Adrenal gland (tissue), 5 donors: ENCODE measurements at regions not wholly inside any gene's neighbourhood (a gene's known extent, or its start where the extent isn't known, plus 50 kb on each side); places are given as distances from the start of the nearest gene placed in this dataset.

Experiments used
- POLR2A ChIP-seq, 2 donors: fragments of 450-650 bp; IDR thresholded peaks; one replicate each; pipeline ENCODE4 v1.6.1; 2017; ENCODE audit warnings: antibody characterized with exemption in 2 of 2, mild to moderate bottlenecking in 2 of 2, moderate library complexity in 1 of 2
- TF ChIP-seq, protein P1 (sequence below), 6 experiments: fragments of 450-650 bp in 4 of 6; fragments of 200-600 bp in 2 of 6; sonication (generic) in 1 of 6; IDR thresholded peaks; 1 replicate in 5 of 6; 2 replicates in 1 of 6; pipeline versions ENCODE4 v1.5.1 to v1.8.0; 2016 to 2021; ENCODE audit warnings: antibody characterized with exemption in 6 of 6, mild to moderate bottlenecking in 2 of 6, moderate library complexity in 1 of 6
- donor health status: DM: no; HTN: no; CAD: no.

DNA sequence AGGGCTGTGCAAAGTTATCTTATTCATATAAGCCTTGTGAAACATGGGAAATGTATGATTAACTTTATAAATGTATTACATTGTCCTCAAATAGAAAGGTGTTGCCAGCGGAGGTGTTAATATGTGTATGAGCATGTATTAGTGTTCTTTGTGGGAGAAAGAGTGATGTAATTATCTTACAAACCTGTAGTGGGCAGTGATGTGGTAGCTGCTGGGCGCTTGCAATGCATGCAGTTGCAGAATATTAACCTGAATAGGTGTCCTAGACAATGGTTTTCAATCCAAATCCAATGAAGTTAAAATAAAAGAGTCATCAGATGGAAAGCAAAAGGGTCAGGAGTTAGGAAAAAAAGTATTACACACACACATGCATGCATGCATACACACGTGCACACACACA is 881.3 kb upstream of the CADM2 start:
- TF ChIP-seq POLR2A (IDR thresholded peaks at IDR 0.05): no peak
- TF ChIP-seq, protein P1, sequence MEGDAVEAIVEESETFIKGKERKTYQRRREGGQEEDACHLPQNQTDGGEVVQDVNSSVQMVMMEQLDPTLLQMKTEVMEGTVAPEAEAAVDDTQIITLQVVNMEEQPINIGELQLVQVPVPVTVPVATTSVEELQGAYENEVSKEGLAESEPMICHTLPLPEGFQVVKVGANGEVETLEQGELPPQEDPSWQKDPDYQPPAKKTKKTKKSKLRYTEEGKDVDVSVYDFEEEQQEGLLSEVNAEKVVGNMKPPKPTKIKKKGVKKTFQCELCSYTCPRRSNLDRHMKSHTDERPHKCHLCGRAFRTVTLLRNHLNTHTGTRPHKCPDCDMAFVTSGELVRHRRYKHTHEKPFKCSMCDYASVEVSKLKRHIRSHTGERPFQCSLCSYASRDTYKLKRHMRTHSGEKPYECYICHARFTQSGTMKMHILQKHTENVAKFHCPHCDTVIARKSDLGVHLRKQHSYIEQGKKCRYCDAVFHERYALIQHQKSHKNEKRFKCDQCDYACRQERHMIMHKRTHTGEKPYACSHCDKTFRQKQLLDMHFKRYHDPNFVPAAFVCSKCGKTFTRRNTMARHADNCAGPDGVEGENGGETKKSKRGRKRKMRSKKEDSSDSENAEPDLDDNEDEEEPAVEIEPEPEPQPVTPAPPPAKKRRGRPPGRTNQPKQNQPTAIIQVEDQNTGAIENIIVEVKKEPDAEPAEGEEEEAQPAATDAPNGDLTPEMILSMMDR (IDR thresholded peaks at IDR 0.05): no peak
